Activated CD4-positive, alpha-beta T cell treated with anti-CD3 and anti-CD28 coated beads for 48 hours (primary cell): ENCODE measurements at regions not wholly inside any gene's neighbourhood (a gene's known extent, or its start where the extent isn't known, plus 50 kb on each side); places are given as distances from the start of the nearest gene placed in this dataset.
"Not testable (repeated sequence)": the region's sequence is repeated elsewhere in the genome, so short reads cannot be mapped to it uniquely, and the experiment has no call there.

Experiments used
- DNase-seq: peaks from one replicate; pipeline ENCODE4 v3.0.0-alpha.2; 2020

DNA sequence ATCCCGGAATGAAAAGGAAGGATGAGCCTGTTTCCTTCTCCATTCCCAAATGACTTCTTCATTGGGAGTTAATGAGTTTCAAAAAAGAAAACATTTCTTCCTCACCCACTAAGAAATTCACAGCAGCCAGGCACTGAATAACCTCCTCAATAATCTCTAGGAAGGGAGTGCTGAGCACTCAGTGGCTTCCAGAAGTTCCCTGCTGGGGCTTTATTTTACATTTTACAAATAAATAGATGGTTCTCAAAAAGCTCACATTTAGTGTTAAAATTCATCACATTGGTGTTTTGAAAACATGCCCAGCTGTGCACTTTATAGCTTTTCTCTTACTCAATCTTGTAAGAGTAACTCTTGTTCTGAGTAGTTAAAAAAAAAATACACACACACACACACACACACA lies 148.9 kb upstream of the PFKP start:
- no peak for DNase-seq

DNA sequence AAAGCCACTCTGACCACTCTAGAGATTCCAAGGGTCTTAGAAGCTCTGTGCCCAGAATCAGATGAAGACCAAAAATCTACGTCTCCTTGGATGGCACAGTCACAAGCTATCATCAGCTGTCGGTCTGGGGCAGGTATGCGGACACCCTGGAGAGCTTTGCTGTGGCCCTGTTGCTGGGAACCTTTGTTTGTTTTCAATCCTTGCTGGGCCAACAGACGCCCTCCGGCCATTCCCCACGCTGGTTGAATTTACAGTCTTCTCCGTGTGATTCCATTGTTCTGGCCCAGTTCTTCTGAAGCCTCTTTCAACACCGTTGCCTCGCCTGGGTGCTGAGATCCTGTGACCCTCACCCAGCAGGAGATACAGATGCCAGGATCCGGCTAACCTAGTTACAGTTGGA lies 149.4 kb upstream of the PFKP start:
- DNase-seq = no peak

DNA sequence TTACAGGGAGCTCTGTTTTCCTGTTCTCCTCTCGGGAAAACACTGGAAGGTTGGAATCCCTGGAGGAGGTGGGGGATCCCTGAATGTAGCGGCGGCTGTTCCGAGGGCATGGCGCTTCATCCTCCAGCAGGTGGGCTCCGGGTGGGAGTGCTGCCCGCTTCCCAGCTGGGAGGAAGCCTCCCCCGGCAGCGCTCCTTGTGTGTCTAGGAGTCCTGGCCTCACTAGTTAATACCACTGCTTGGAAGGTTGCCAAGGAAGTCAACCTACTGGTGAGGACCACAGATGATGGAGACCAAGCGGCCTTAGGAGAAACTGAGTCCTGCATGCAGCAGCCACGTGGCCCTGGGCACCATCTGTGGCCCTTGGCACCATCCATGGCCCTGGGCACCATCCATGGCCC lies 151.9 kb upstream of the PFKP start:
- DNase-seq = no peak

DNA sequence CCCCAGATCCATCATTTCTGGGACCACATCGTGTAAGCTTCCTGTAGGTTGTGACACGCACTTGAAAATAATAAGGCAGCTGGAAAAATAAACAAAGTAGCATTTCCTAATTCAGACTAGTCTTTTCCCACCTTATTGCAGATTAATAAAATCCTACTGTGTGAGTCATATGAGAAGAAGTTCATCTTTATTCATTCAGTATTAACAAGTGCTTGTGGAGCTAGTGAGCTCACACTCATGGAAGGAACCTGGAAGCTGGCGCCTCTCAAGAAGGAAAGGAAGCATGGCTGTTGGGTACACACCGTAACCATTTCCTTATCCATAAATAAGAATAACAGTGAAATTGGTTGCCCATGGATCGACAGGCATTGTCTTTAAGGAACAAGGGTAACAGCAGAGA lies 152.6 kb upstream of the PFKP start:
- DNase-seq = no peak

DNA sequence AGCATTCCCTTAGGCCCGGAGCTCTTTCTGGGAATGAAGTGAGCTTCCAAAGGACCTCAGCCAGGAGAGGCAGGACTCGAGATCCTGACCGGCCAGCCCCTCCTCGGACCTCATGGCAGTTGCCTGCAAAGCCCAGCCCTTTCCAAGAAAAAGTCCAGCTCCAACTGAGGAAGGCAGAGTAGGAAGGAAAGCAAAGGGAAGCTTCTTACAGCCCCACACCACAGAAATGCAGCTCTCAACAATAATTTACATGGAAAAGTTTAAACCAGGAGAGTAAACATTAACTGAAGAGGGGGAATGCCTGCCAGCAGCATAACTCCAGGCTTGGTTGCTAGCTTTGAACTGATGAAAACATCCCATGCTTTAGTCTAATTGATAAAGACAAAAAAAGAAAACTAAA lies 153.9 kb upstream of the PFKP start:
- DNase-seq = no peak

DNA sequence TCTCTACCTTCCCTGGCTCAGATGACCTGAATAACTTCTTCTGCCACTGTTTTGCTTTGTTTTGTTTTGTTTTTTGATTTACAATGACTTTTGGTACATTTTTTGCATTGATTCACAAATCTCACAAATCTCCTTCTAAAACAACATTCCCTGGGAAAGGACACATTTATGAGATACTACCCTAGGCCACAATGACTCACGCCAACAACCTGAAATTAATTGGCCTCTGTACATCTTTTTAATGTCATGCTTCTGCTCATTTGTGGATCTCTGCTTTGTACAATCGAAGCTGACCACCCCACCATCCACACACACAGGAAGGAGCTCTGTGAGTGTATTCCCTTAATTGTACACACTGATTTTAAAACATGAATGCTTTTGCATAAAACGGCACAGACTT lies 156.7 kb upstream of the PFKP start:
- DNase-seq = no peak

DNA sequence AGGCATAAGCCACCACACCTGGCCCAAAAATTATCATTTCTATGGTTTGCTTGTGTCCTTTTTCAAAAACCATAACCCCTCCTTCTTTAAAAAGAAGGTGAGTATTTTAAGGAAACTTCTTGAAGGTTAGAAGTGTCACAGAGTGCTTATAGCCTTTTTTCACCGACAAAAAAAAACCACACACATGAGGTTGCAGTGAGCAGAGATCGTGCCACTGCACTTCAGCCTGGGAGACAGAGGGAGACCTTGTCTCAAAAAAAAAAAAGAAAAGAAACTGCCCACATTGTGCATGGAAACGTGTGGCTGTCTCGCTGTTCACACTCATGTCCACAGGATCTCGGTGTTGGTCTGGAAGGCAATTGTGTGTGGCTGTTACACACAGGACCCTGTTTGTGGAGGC lies 157.4 kb upstream of the PFKP start:
- no peak for DNase-seq

DNA sequence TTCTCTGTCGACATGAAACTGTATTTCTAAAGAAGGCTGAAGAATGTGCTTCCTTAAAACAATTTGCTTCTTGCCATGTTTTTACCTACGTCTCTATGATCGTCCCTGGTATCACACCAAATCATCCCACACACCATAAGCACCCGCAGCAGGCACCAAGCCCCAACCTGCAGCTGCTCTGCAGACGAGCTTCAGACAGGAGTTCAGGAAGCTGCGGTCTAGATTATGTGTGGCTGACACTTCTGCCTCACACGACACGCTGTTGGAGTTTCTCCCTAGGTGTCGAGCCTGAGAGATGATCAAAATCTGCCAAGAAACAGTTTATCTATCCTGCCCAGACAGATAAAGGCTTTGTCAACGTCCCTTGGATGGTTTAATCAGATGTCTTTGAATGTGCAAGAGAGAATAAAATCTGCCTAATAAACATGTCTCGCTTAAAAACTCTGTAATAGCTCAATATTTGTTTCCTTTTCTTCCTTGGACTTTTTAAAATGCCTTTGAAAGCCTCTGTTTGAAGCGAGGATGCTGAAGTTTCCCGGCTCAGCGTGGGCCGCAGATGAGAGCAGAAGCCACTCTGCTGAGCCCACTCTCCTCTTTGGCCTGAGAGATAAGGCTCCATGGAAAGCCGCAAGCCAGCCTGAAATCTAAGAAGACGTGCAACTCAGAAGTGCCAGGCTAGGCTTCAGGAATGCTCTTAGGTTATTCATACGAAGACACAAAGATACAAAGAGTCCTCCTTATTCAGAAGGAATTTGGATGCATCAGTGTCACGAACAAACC lies 158.3 kb upstream of the PFKP start:
- peak; percentile 29 for DNase-seq

DNA sequence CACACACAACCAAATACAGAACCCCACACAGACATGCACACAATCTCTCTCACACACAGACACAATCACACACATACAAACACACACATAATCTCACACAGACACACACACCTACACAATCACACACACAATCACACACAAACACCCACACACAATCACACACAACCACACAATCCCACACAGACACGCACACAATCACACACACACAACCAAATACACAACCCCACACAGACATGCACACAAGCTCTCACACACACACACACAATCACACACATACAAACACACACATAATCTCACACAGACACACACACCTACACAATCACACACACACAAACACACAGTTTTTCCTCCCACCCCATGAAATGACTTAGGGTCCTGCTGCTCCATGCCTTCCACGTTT lies 160.4 kb upstream of the PFKP start:
- no peak for DNase-seq

DNA sequence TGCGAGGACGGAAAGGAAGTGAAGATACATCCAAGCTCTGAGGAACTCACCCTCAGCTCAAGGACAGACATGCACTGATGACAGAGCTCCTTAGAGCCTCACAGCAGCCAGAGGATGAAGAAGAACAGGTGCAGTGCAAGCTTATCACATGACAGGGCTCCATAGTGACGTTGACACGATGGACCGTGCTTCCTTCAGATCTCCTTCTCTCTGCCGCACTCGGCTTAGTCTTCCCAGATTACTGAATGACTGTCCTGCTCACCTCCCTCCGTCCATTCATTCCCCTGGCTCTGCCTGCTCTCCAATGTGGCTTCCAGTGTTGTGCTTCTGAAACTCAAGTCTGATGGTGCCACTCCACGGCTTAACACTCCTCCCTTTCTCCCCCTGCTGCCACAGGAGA lies 161.5 kb upstream of the PFKP start:
- no peak for DNase-seq

DNA sequence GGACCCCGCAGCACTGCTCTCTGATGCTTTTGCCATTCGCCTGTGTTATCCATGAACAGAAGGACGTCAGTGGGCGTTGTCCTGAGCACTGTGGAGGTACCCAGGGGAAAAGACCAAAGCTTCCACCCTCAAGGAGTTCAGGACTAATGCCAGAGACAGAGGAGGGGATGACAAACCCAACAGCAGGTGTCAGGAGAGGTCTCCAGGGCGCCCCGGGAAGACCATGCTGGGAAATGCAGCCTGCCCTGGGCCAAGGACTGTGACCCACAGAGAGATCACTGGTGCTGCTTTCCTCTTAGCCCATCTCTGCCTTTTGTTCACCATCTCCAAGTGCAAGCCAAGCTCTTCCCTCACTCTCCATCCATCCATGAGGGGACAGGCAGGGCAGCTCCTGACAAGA lies 166.8 kb upstream of the PFKP start:
- no peak for DNase-seq

DNA sequence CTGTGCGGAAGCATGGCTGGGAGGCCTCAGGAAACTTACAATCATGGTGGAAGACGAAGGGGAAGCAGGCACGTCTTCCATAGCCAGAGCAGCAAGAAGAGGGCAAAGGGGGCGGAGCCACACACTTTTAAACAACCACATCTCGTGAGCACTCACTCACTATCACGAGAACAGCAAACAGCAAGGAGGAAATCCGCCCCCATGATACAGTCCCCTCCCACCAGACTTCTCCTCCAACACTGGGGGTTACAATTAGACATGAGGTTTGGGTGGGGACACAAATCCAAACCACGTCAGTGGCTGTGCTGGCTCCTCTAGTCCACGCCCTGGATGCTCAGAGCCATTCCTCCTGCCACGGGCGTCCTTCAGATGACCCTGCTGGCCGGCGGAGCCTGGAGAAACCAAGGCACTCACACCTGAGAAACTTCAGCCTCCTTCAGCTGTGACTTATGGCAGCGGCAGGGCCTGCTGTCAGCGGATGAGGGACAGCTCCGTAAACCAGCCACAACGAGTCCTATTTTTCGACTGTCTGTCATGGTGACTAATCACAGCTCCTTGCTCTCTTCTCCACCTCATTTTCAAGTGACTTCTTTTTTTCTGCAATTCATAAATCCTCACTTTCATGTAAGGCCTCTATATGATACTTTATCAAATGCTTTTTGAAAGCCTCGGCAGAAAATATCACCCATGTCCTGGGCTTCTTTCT lies 167.9 kb upstream of the PFKP start:
- DNase-seq = no peak

DNA sequence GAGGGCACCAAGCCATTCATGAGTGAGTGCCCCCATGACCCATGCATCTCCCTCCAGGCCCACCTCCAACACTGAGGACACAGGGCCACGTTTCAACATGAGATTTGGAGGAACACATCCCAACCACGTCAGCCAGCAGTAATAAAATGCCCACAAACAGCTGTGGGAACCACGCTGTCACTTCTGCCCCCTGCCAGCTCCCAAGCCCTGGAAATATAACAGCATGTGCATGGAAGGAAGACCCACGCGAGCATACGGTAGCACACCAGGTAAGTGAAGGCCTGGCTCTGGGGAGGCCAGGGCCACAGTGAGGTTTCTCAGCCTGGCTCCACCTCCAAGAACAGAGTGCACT lies 168.9 kb upstream of the PFKP start:
- DNase-seq = no peak

DNA sequence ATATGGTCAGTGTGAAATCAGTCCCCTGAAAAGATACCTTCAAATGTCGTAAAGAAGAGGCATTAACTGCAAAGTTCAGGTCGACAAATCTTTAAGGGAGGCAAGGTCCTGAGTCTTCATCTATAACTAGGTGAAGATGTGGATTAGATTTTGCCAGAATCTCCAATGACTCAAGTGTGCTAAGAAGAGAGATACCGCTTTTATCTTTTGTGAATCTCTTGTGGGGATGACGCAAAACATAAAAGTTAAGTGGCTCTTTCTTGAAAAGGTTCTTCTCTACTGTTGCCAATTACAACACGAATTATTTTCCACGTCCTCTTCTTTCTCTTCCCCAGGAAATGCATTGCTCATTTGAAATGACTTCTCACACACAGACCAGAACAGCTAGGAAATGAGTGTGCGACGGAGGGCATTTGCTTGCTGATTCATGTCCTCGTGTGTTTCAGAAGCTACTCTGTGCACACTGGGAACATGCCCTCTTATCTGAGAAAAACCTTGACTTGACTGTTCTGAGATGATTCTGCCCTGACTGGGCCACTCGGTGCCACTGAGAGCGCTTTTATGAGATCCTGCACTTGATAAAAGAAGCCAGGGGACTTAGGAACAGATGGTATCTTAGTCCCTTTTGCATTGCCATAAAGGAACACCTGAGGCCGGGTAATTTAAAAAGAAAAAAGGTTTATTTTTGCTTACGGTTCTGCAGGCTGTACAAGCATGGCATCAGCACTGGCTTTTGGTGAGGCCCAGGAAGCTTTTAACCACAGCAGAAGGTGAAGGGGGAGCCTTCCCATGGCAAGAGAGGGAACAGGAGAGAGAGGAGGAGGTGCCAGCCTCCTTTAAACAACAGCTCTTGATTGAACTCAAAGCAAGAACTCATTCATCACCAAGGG lies 169.5 kb upstream of the PFKP start:
- DNase-seq = peak; percentile 36

DNA sequence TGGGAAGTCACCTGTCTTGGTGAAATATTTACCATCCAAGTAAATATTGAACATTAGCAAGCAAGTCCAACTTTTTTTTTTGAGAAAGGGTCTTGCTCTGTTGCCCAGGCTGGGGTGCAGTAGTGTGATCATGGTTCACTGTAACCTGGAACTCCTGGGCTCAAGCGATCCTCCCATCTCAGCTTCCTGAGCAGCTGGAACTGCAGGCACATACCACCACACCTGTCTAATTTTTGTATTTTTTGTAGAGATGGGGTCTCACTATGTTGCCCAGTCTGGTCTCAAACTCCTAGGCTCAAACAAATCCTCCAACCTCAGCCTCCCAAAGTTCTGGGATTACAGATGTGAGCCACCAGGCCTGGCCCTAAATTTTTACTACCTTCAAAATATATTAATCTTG lies 171.0 kb upstream of the PFKP start:
- not testable (repeated sequence) for DNase-seq

DNA sequence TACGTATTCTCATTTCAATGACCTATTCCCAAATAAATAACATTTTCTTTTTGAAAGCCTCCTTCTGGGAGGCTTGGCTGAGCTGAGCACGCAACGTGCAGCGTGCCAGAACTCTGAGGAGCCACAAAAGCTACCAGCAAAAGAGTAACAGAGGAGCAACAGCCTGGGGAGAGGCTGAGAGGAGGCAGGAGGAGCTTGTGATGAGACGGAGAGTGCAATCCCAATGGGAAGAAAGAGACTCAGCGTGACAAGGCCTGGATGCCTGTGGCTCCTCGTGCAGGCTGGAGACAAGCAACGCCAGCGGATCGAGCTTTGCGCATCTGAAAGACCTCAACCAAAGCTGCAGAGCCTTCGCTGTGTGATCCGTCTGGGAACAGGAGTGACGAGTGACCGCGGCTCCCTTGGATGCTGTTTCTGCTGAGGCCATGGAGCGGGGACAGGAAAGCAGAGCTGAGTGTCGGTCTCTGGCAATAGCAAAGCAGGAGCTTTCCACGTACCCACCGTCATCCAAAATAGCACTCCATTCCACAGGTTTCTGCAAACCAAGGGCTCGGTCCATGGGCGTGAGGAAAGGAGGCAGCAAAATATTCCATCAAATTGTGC lies 171.7 kb upstream of the PFKP start:
- DNase-seq = no peak

DNA sequence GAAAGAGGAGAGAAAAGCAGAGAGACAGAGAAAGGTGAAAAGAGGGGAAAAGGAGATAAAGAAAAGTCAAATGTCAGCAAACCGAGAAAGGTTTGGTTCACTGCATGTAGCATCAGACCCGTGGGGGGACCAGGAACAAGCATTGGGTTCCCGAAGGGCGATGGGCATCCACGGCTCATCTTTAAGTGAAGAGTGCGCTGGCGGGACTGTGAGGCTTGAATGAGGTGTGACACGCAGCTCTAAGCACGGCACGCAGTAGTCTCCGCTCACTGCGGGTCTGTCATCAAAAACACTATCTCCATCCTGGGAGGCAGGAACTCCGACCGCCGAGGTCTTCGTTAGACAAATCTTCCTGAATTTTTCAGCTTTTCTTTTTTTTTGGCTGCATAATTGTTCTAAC lies 173.4 kb upstream of the PFKP start:
- DNase-seq = no peak

DNA sequence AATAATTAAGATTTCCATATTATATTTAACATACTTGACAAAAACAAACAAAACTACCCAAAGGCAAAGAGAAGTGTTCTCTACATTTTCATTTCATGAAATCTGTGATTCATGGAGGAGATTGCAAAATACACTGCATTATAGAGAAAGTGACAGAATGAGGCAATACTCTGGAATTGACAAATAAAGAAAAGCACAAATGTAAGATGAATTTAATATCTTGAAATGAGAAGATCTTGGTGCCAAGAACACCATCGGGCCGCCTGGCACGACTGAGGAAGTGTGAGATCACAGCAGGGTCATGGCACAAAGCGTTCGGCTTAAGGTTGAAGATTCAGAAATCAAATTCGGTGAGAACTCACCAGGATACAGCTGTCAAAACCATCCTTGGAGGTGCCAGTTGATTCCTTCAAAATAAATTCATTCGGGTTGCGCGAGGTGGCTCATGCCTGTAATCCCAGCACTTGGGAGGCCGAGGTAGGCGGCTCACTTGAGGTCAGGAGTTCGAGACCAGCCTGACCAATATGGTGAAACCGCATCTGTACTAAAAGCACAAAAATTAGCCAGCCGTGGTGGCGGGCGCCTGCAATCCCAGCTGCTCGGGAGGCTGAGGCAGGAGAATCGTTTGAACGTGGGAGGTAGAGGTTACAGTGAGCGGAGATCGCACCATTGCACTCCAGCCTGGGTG lies 174.0 kb upstream of the PFKP start:
- DNase-seq = no peak

DNA sequence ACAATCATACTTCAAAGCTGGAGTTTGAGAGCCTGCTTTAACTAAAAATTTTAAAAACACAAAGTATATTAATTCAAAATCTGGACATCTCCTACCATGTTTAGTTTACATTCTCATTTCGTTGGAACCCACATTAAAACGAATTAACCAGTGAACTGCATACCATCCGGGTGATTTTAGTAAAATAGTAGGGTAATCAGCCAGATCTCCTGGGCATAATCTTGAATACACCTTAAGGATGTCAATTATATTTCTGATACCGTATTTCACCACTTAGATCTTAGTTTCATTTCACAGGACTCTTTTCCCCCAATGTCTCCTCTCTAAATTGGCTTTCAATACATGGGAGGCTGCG lies 175.6 kb upstream of the PFKP start:
- DNase-seq = no peak

DNA sequence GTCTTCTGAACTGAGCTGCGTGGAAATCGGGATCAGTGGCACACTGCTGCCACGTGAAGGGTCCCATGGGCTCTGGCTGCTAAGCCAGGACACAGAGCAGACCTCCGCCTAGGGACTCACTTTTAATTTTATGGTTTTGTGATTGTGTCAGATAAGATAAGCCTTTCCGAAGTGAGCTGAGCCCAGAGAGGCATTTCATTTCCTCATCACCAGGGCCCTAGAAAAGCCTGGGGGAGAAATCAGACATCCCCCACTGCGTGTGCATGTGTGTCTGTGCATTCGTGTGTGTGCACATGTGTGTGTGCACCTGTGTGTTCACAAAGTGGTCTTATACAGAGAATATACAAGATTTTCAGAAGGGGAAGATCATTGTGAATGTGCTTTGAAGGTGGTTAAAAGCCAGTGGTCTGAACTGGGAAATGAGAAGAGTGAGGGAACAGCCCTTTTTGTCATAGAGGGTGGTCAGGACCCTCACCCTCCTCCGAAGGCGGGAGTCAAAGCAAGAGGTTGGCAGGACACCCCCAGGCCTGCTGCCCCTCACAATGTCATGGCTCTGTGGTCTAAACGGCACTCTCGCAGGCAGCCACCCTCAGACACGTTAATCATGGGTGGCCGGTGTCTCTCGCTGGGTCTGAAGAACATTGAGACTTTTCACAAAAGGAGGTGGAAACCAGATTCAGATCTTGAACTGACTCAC lies 176.1 kb upstream of the PFKP start:
- DNase-seq = no peak

DNA sequence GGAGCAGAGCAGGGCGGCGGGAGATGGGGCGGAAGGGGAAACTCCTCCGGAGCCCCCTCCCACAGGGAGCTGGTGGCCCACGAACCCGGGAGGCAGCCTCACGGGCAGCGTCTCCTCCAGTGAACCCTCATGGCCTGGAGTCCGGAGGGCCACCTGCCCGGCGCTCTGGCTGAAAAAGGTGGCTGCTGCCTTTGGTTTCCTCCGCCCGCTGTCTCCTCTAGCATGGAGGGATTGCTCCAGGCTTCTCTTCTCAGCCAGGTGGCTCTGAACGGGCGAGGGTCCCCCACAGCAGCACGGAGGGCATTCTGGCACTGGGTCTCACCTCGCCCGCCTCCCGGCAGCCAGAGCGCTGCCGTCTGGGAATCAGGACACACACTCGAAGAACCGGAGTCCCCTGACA lies 177.3 kb upstream of the PFKP start:
- no peak for DNase-seq

DNA sequence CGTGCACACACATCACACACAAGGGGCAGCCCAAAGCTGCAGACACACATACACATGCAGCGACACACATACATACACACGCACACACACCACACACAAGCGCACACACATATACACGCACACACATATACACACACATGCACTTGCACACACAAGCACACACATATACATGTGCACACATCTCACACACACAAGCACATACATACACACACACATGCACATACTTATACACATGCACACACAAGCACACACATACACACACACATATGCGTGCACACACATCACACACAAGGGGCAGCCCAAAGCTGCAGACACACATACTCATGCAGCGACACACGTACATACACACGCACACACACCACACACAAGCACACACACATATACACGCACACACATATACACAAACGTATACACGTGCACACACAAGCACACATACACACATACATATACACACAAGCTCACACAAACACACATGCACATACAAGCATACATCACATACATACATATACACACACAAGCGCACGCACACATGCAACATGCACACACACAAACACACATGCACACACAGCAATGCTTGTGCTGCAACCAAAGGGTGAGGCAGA lies 178.8 kb upstream of the PFKP start:
- DNase-seq = no peak
